ENCODE measurements at regions not wholly inside any gene's neighbourhood (a gene's known extent, or its start where the extent isn't known, plus 50 kb on each side); places are given as distances from the start of the nearest gene placed in this dataset.

DNA sequence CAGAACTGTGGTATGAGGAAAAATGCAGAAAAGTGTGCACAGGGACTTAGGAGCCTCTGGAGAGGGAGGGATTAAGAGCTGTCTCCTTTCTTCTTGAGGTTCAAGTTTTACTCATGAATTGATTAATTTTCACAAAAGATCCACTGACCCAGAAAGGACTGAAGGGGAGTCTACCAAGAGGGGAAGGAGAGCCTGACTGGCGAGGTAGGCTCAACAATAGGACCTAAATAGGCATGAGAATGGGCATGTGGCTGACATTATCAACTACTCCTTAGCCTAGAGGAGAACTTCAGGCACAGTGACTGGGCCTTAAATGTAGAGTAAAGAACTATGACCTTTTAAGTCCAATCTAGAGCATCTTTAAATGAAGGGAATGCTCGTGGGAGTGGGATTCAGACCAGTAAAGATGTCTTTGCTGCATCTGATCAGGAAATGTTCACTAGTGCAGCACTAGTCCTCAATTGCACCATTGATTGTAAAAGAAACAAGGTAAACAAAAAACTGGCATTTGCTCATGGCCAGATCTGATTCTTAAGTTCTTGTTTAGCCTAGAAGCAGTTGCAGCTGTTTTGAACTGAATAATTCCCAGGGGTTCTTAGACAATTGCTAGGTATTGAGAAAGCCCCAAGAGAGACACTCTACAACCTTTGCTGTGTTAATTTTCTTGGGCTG lies 135.6 kb downstream of the RAB38 start (continued):
- no peak for TF ChIP-seq YY1 (IDR thresholded peaks at IDR 0.05; ENCODE audit: low read depth, low read length)
